Mammary epithelial cell (primary cell): ENCODE measurements at regions not wholly inside any gene's neighbourhood (a gene's known extent, or its start where the extent isn't known, plus 50 kb on each side); places are given as distances from the start of the nearest gene placed in this dataset.

Experiments
- EZH2 ChIP-seq: IDR thresholded peaks from 2 replicates; pipeline ENCODE4 v1.6.1; 2012; ENCODE audit warnings: low read length, inconsistent platforms, borderline replicate concordance
- TF ChIP-seq, protein P1 (sequence below), 2 donors: IDR thresholded peaks in 1 of 2; conservative IDR thresholded peaks in 1 of 2; 2 replicates each; pipeline ENCODE4 v1.5.1; 2011 to 2012; ENCODE audit warnings: inconsistent platforms in 2 of 2, low read length in 2 of 2, mild to moderate bottlenecking in 2 of 2, control low read depth in 1 of 2, low read depth in 1 of 2; ENCODE audit not compliant: insufficient read depth in 1 of 2; ENCODE audit errors: extremely low read depth in 1 of 2

DNA sequence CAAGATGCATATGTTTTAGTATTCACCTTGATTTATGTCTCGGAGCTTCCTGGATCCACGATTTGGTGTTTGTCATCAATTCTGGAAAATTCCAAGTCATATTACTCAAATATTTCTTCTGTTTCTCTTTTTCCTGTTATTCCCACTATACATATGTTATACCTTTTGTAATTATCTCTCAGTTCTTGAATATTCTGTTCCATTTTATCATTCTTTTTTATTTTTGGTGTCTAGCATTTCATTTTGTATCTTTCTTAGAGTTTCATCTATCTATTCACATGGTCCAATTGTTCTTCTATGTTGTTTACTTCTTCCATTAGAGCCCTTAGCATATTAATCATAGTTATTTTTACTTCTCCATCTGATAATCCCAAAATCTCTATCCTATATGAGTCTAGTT lies 637.8 kb upstream of the GRAMD2B start:
- TF ChIP-seq, protein P1, sequence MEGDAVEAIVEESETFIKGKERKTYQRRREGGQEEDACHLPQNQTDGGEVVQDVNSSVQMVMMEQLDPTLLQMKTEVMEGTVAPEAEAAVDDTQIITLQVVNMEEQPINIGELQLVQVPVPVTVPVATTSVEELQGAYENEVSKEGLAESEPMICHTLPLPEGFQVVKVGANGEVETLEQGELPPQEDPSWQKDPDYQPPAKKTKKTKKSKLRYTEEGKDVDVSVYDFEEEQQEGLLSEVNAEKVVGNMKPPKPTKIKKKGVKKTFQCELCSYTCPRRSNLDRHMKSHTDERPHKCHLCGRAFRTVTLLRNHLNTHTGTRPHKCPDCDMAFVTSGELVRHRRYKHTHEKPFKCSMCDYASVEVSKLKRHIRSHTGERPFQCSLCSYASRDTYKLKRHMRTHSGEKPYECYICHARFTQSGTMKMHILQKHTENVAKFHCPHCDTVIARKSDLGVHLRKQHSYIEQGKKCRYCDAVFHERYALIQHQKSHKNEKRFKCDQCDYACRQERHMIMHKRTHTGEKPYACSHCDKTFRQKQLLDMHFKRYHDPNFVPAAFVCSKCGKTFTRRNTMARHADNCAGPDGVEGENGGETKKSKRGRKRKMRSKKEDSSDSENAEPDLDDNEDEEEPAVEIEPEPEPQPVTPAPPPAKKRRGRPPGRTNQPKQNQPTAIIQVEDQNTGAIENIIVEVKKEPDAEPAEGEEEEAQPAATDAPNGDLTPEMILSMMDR (conservative IDR thresholded peaks at IDR 0.05 in 1 of 2, IDR thresholded peaks at IDR 0.05 in 1 of 2; ENCODE audit: extremely low read depth in 1 of 2, insufficient read depth in 1 of 2, low read depth in 1 of 2, low read length in 2 of 2) = no peak
- no peak for TF ChIP-seq EZH2
